LNCAP (cell line): ENCODE measurements at regions not wholly inside any gene's neighbourhood (a gene's known extent, or its start where the extent isn't known, plus 50 kb on each side); places are given as distances from the start of the nearest gene placed in this dataset.

ENCODE experiments used
- CTCF ChIP-seq: fragments of 450-650 bp; IDR thresholded peaks from 2 replicates; pipeline ENCODE4 v1.5.1; 2017; ENCODE audit warnings: mild to moderate bottlenecking

GRCh38 chr14:95466506-95466905 is 49.9 kb downstream of the SYNE3 start:
- TF ChIP-seq CTCF, result no peak

GRCh38 chr14:95465936-95466335 is 50.5 kb downstream of the SYNE3 start:
- TF ChIP-seq CTCF, result no peak

- no peak for TF ChIP-seq CTCF
Observed at GRCh38 chr14:95465358-95465757, 51.1 kb downstream of the SYNE3 start.

GRCh38 chr14:95464514-95464913 is 51.9 kb downstream of the SYNE3 start:
- TF ChIP-seq CTCF, result no peak

- no peak for TF ChIP-seq CTCF
Observed at GRCh38 chr14:95464103-95464502, 52.3 kb downstream of the SYNE3 start.

- no peak for TF ChIP-seq CTCF
Observed at GRCh38 chr14:95463171-95463901, 53.1 kb downstream of the SYNE3 start.

GRCh38 chr14:95462491-95462890 is 54.0 kb downstream of the SYNE3 start:
- TF ChIP-seq CTCF, result no peak
